ENCODE measurements at regions not wholly inside any gene's neighbourhood (a gene's known extent, or its start where the extent isn't known, plus 50 kb on each side); places are given as distances from the start of the nearest gene placed in this dataset.

- Histone ChIP-seq H3K9me3 (ENCODE audit: control insufficient read depth in 1 of 2, insufficient read depth in 1 of 2, low read depth in 1 of 2, low read length in 2 of 2) (no peaks in the 10 kb centered on the region), H3K79me2 (ENCODE audit: insufficient read depth, low read length) (no peaks in the 10 kb centered on the region), H4K20me1 (ENCODE audit: insufficient read depth) (no peaks in the 10 kb centered on the region), H3K27me3 (ENCODE audit: insufficient read depth, low read length) (no peaks in the 10 kb centered on the region), H3K9me2 (ENCODE audit: insufficient read depth) (no peaks in the 10 kb centered on the region), H2AFZ (ENCODE audit: low read depth, low read length, poor library complexity, severe bottlenecking) (no peak overlapping the region), H3K27ac (ENCODE audit: low read depth, low read length) (no peak overlapping the region), H3K36me3 (ENCODE audit: control insufficient read depth in 1 of 2, insufficient read depth in 2 of 2, low read length in 2 of 2) (no peaks in the 10 kb centered on the region), H3K4me1 (ENCODE audit: control insufficient read depth in 1 of 2, insufficient read depth in 2 of 2, low read length in 2 of 2) (no peaks in the 10 kb centered on the region), H3K4me2 (ENCODE audit: low read length) (no peak overlapping the region), H3K4me3 (replicated peaks in 1 of 2; ENCODE audit: low read depth in 1 of 2, low read length in 2 of 2) (no peak overlapping the region), H3K9ac (ENCODE audit: low read length) (no peak overlapping the region)
- ChIA-PET RAD21 (ENCODE audit: low non-redundant PET in 1 of 2, low total read pairs in 2 of 2, uncharacterized antibody in 2 of 2, unreplicated experiment in 2 of 2) (no interaction called here), CTCF (no interaction called here), POLR2A (no interaction called here)
- no peak for DNase-seq (ENCODE audit: low read depth, low spot score)
- TF ChIP-seq SRF (IDR thresholded peaks at IDR 0.05; ENCODE audit: low read depth) (no peak), ATF3 (IDR thresholded peaks at IDR 0.05) (no peak), POLR2A (IDR thresholded peaks at IDR 0.05; ENCODE audit: borderline replicate concordance, extremely low read depth, insufficient read depth, insufficient read length) (no peak), ELF1 (IDR thresholded peaks at IDR 0.05; ENCODE audit: borderline replicate concordance, low read depth) (no peak), EZH2 (IDR thresholded peaks at IDR 0.05) (no peak), SP1 (IDR thresholded peaks at IDR 0.05; ENCODE audit: low read depth) (no peak), MAX (IDR thresholded peaks at IDR 0.05) (no peak), CEBPB (IDR thresholded peaks at IDR 0.05; ENCODE audit: low read depth) (no peak), JUND (IDR thresholded peaks at IDR 0.05) (no peak), CBX3 (IDR thresholded peaks at IDR 0.05; ENCODE audit: low read depth) (no peak), POLR2AphosphoS5 (IDR thresholded peaks at IDR 0.05; ENCODE audit: low read depth, low read length) (no peak), CTCF (IDR thresholded peaks at IDR 0.05 in 2 of 3, conservative IDR thresholded peaks at IDR 0.05 in 1 of 3; ENCODE audit: borderline replicate concordance in 1 of 3, insufficient read depth in 1 of 3, low read depth in 2 of 3, low read length in 2 of 3) (no peak), REST (IDR thresholded peaks at IDR 0.05; ENCODE audit: low read depth) (no peak), EGR1 (IDR thresholded peaks at IDR 0.05; ENCODE audit: low read depth) (no peak)
- intact Hi-C loops (cut with micrococcal nuclease), result no loop called here
- BruUV-seq (replicated peaks), result no TSS peak
- no peak for ATAC-seq
Measured at GRCh38 chr9:22331533-22331932, 115.1 kb upstream of the DMRTA1 start.
